ENCODE measurements at regions not wholly inside any gene's neighbourhood (a gene's known extent, or its start where the extent isn't known, plus 50 kb on each side); places are given as distances from the start of the nearest gene placed in this dataset.

DNA sequence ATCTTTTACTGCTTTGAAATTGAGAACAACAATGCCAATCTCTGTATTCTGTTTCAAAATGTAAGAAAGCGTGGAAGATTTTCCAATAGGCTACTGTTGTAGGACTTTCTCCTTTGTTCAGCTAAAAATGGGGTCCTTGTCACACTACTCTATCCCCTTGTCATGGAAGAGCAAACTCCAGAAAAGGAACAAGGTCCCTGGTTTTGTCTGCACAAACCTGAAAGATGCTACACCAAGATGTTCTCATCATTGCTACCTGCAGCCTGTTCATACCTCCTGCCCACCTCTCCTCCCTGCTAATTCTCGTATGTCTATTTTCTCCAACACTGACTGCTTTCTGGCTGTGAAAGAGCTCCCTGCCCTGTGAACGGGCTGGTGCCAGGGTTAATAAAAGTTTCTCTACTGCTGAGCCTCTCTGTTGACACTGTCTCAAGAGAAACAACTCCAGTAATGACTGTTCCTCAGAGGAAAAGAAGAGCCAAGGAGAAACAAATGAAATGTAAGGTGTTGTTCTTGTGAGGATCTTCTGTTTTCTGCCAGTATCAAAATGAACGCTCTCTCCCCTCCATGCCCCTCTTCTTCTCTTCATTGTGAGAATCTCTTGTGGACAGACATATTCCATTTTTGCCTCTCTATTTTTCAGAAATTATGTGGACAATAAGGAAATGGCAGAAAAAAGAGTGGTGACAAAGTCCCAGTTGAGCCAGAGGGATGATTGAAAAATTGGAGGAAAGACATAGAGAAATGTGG lies 287.1 kb downstream of the ADGB start:
- no peak for TF ChIP-seq SP1 (IDR thresholded peaks at IDR 0.05)
- no peak for TF ChIP-seq FOXK2 (IDR thresholded peaks at IDR 0.05)
- no peak for TF ChIP-seq FOXM1 (IDR thresholded peaks at IDR 0.05; ENCODE audit: borderline replicate concordance)
- TF ChIP-seq NFRKB (IDR thresholded peaks at IDR 0.05), result no peak
- TF ChIP-seq HDGF (IDR thresholded peaks at IDR 0.05; ENCODE audit: borderline replicate concordance), result no peak
- no peak for TF ChIP-seq FOXA1 (IDR thresholded peaks at IDR 0.05)

Data from HEK293T (cell line).